HCT116 (cell line): ENCODE measurements at regions not wholly inside any gene's neighbourhood (a gene's known extent, or its start where the extent isn't known, plus 50 kb on each side); places are given as distances from the start of the nearest gene placed in this dataset.

Experiments used
- ATAC-seq: fragments of 200-7000 bp; cut with Tn5 transposase; 2 replicates; pipeline ENCODE4 v1.9.1; 2020; ENCODE audit warnings: mild to moderate bottlenecking, moderate library complexity
- BruUV-seq: library from RNA; stranded (reverse); fragments of 400-500 nt; replicated peaks from 2 replicates; lab custom pipeline; 2021; lab: Mats Ljungman, UMichigan
- CTCF ChIA-PET: fragments of 300-600 bp; sonication (Branson Sonifier 250); formaldehyde crosslinking; loops from one replicate; lab custom pipeline; 2021; ENCODE audit warnings: antibody characterized with exemption; lab: Charles Lee
- POLR2A ChIA-PET: fragments of 300-600, 350-600 bp; sonication (Branson Sonifier 250); formaldehyde crosslinking; loops from one replicate; lab custom pipeline; 2021; ENCODE audit warnings: antibody characterized with exemption; lab: Charles Lee
- RAD21 ChIA-PET, 2 experiments: fragments of 300-600 bp; sonication (Branson Sonifier 250); formaldehyde crosslinking; loops; one replicate each; lab custom pipeline; 2023; ENCODE audit warnings: low total read pairs in 2 of 2; ENCODE audit not compliant: uncharacterized antibody in 2 of 2, unreplicated experiment in 2 of 2, low non-redundant PET in 1 of 2; lab: Charles Lee
- DNase-seq: peaks from one replicate; pipeline ENCODE4 v3.0.0-alpha.2; 2010; ENCODE audit warnings: low read depth, low spot score
- H2AFZ ChIP-seq: fragments of 200-600 bp; shearing (Covaris generic), sonication (generic); 2 replicates; pipeline ENCODE4 v1.6.1; 2017; ENCODE audit warnings: low read depth, mixed run types, mixed read lengths, antibody characterized with exemption, low read length; ENCODE audit not compliant: poor library complexity, severe bottlenecking
- H3K27ac ChIP-seq: 2 replicates; pipeline ENCODE4 v1.5.1; 2012; ENCODE audit warnings: low read depth, low read length
- H3K27me3 ChIP-seq: fragments of 200-600 bp; sonication (generic); 2 replicates; pipeline ENCODE4 v1.6.1; 2016; ENCODE audit warnings: mixed run types, low read length, mixed read lengths; ENCODE audit not compliant: insufficient read depth
- H3K36me3 ChIP-seq, 2 experiments: fragments of 200-500 bp in 1 of 2; fragments of 200-600 bp in 1 of 2; sonication (Bioruptor generic) in 1 of 2; sonication (generic) in 1 of 2; 2 replicates each; pipeline versions ENCODE4 v1.5.1 to v1.6.1; 2014 to 2016; ENCODE audit warnings: low read length in 2 of 2, inconsistent platforms in 1 of 2, mixed read lengths in 1 of 2, mixed run types in 1 of 2; ENCODE audit not compliant: insufficient read depth in 2 of 2, control insufficient read depth in 1 of 2
- H3K4me1 ChIP-seq, 2 experiments: fragments of 200-600 bp in 1 of 2; sonication (generic) in 1 of 2; 2 replicates each; pipeline versions ENCODE4 v1.5.1 to v1.6.1; 2012 to 2017; ENCODE audit warnings: low read length in 2 of 2, inconsistent platforms in 1 of 2, mild to moderate bottlenecking in 1 of 2, mixed read lengths in 1 of 2, mixed run types in 1 of 2, moderate library complexity in 1 of 2; ENCODE audit not compliant: insufficient read depth in 2 of 2, control insufficient read depth in 1 of 2
- H3K4me2 ChIP-seq: fragments of 200-600 bp; sonication (generic); 2 replicates; pipeline ENCODE4 v1.6.1; 2017; ENCODE audit warnings: mixed run types, low read length, mixed read lengths
- H3K4me3 ChIP-seq, 2 experiments: fragments of 200-600 bp in 1 of 2; sonication (generic) in 1 of 2; replicated peaks in 1 of 2; 2 replicates each; pipeline ENCODE4 v1.5.1; 2011 to 2016; ENCODE audit warnings: low read length in 2 of 2, control low read depth in 1 of 2, low read depth in 1 of 2, mild to moderate bottlenecking in 1 of 2, mixed read lengths in 1 of 2, mixed run types in 1 of 2
- H3K79me2 ChIP-seq: fragments of 200-600 bp; sonication (generic); 2 replicates; pipeline ENCODE4 v1.6.1; 2017; ENCODE audit warnings: mild to moderate bottlenecking, mixed run types, low read length, moderate library complexity, mixed read lengths; ENCODE audit not compliant: insufficient read depth
- H3K9ac ChIP-seq: fragments of 200-600 bp; sonication (generic); 2 replicates; pipeline ENCODE4 v1.6.1; 2016; ENCODE audit warnings: low read length, mixed read lengths
- H3K9me2 ChIP-seq: fragments of 200-600 bp; sonication (generic), shearing (Covaris generic); 2 replicates; pipeline ENCODE4 v1.6.1; 2017; ENCODE audit warnings: mixed run types, mild to moderate bottlenecking, moderate library complexity; ENCODE audit not compliant: insufficient read depth
- H3K9me3 ChIP-seq, 2 experiments: fragments of 200-500 bp in 1 of 2; fragments of 200-600 bp in 1 of 2; sonication (Bioruptor generic) in 1 of 2; sonication (generic) in 1 of 2; 2 replicates each; pipeline ENCODE4 v1.6.1; 2014 to 2017; ENCODE audit warnings: low read length in 2 of 2, mixed read lengths in 2 of 2, inconsistent platforms in 1 of 2, low read depth in 1 of 2, mild to moderate bottlenecking in 1 of 2, mixed run types in 1 of 2, moderate library complexity in 1 of 2; ENCODE audit not compliant: control insufficient read depth in 1 of 2, insufficient read depth in 1 of 2
- H4K20me1 ChIP-seq: fragments of 200-600 bp; sonication (generic), shearing (Covaris generic); 2 replicates; pipeline ENCODE4 v1.6.1; 2017; ENCODE audit warnings: mixed run types, mild to moderate bottlenecking, moderate library complexity; ENCODE audit not compliant: insufficient read depth
- CEBPB ChIP-seq: IDR thresholded peaks from 2 replicates; pipeline ENCODE4 v1.6.1; 2012; ENCODE audit warnings: low read depth
- EGR1 ChIP-seq: IDR thresholded peaks from 2 replicates; pipeline ENCODE4 v1.6.1; 2012; ENCODE audit warnings: low read depth
- ELF1 ChIP-seq: IDR thresholded peaks from 2 replicates; pipeline ENCODE4 v1.6.1; 2012; ENCODE audit warnings: low read depth, borderline replicate concordance
- EZH2 ChIP-seq: fragments of 200-600 bp; sonication (generic); IDR thresholded peaks from 2 replicates; pipeline ENCODE4 v1.6.1; 2017; ENCODE audit warnings: antibody characterized with exemption, mixed run types
- EZH2phosphoT487 ChIP-seq: fragments of 200-600 bp; IDR thresholded peaks from 2 replicates; pipeline ENCODE4 v1.6.1; 2018; ENCODE audit warnings: antibody characterized with exemption, borderline replicate concordance
- FOSL1 ChIP-seq: IDR thresholded peaks from 2 replicates; pipeline ENCODE4 v1.6.1; 2012; ENCODE audit warnings: low read depth
- JUND ChIP-seq: IDR thresholded peaks from 2 replicates; pipeline ENCODE4 v1.6.1; 2012
- POLR2AphosphoS5 ChIP-seq: IDR thresholded peaks from 2 replicates; pipeline ENCODE4 v1.6.1; 2011; ENCODE audit warnings: mild to moderate bottlenecking, low read depth, low read length, moderate library complexity
- RAD21 ChIP-seq: IDR thresholded peaks from 2 replicates; pipeline ENCODE4 v1.6.1; 2012; ENCODE audit warnings: low read depth, mild to moderate bottlenecking
- SIN3A ChIP-seq: IDR thresholded peaks from 2 replicates; pipeline ENCODE4 v1.6.1; 2012; ENCODE audit warnings: low read depth
- SP1 ChIP-seq: IDR thresholded peaks from 2 replicates; pipeline ENCODE4 v1.6.1; 2012; ENCODE audit warnings: low read depth
- SRF ChIP-seq: IDR thresholded peaks from 2 replicates; pipeline ENCODE4 v1.6.1; 2012; ENCODE audit warnings: low read depth
- ZFX ChIP-seq: fragments of 450-650 bp; IDR thresholded peaks from 2 replicates; pipeline ENCODE4 v1.6.1; 2017
- ZNF274 ChIP-seq: fragments of 200-500 bp; sonication (Bioruptor generic); IDR thresholded peaks from 2 replicates; pipeline ENCODE4 v1.6.1; 2014; ENCODE audit warnings: mild to moderate bottlenecking, low read depth, low read length, inconsistent platforms
- intact Hi-C: fragments of 100-400 bp; cut with micrococcal nuclease; formaldehyde crosslinking; loops from 2 replicates; pipeline ENCODE4 v1.10.0; 2022
- TF ChIP-seq, protein P1 (sequence below): IDR thresholded peaks from 2 replicates; pipeline ENCODE4 v1.6.1; 2012
- TF ChIP-seq, protein P2 (sequence below): IDR thresholded peaks from 2 replicates; pipeline ENCODE4 v1.6.1; 2012
- TF ChIP-seq, protein P3 (sequence below): IDR thresholded peaks from 2 replicates; pipeline ENCODE4 v1.6.1; 2012; ENCODE audit warnings: low read depth
- TF ChIP-seq, protein P4 (sequence below): IDR thresholded peaks from 2 replicates; pipeline ENCODE4 v1.6.1; 2011; ENCODE audit warnings: mild to moderate bottlenecking, low read length, moderate library complexity; ENCODE audit not compliant: insufficient replicate concordance; ENCODE audit errors: extremely low read depth
- TF ChIP-seq, protein P5 (sequence below), 3 experiments: fragments of 200-600 bp in 1 of 3; sonication (generic) in 1 of 3; IDR thresholded peaks in 2 of 3; conservative IDR thresholded peaks in 1 of 3; 2 replicates each; pipeline ENCODE4 v1.5.1; 2012 to 2017; ENCODE audit warnings: low read depth in 2 of 3, low read length in 2 of 3, antibody characterized with exemption in 1 of 3, borderline replicate concordance in 1 of 3, control low read depth in 1 of 3, mild to moderate bottlenecking in 1 of 3, mixed read lengths in 1 of 3, mixed run types in 1 of 3, moderate library complexity in 1 of 3; ENCODE audit not compliant: insufficient read depth in 1 of 3

DNA sequence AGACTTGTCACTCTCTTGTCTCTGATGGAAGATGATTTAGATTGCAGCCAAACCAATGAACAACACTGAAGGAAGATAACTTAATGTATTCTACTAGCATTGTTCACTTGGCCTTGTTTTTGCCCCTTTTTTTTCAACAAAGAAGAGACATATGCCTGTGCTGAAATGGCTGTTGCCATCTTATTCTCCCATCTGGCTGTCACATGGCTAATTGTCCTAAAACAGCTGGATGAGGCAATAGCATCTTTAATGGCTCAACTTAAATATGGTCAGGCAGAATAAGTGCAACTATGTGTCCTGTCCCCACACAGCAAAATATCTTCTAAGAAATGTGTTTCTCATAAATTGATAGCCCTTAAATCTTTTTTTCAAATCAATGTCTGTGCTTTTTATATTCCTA, 576.9 kb downstream of the TUSC7 start:
- Histone ChIP-seq H3K36me3 (no peaks in the 10 kb centered on the region), H3K4me3 (no peak overlapping the region)
- POLR2A ChIA-PET, result no interaction called here
- TF ChIP-seq ELF1 (no peak), SRF (no peak), RAD21 (no peak), JUND (no peak), ZFX (no peak), FOSL1 (no peak), EZH2phosphoT487 (no peak), SP1 (no peak), EGR1 (no peak), EZH2 (no peak), POLR2AphosphoS5 (no peak), CEBPB (no peak), SIN3A (no peak), ZNF274 (no peak)
- TF ChIP-seq, protein P1, sequence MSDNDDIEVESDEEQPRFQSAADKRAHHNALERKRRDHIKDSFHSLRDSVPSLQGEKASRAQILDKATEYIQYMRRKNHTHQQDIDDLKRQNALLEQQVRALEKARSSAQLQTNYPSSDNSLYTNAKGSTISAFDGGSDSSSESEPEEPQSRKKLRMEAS, result no peak
- TF ChIP-seq, protein P2, sequence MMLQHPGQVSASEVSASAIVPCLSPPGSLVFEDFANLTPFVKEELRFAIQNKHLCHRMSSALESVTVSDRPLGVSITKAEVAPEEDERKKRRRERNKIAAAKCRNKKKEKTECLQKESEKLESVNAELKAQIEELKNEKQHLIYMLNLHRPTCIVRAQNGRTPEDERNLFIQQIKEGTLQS, result no peak
- TF ChIP-seq, protein P3, sequence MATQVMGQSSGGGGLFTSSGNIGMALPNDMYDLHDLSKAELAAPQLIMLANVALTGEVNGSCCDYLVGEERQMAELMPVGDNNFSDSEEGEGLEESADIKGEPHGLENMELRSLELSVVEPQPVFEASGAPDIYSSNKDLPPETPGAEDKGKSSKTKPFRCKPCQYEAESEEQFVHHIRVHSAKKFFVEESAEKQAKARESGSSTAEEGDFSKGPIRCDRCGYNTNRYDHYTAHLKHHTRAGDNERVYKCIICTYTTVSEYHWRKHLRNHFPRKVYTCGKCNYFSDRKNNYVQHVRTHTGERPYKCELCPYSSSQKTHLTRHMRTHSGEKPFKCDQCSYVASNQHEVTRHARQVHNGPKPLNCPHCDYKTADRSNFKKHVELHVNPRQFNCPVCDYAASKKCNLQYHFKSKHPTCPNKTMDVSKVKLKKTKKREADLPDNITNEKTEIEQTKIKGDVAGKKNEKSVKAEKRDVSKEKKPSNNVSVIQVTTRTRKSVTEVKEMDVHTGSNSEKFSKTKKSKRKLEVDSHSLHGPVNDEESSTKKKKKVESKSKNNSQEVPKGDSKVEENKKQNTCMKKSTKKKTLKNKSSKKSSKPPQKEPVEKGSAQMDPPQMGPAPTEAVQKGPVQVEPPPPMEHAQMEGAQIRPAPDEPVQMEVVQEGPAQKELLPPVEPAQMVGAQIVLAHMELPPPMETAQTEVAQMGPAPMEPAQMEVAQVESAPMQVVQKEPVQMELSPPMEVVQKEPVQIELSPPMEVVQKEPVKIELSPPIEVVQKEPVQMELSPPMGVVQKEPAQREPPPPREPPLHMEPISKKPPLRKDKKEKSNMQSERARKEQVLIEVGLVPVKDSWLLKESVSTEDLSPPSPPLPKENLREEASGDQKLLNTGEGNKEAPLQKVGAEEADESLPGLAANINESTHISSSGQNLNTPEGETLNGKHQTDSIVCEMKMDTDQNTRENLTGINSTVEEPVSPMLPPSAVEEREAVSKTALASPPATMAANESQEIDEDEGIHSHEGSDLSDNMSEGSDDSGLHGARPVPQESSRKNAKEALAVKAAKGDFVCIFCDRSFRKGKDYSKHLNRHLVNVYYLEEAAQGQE, result no peak
- TF ChIP-seq, protein P4, sequence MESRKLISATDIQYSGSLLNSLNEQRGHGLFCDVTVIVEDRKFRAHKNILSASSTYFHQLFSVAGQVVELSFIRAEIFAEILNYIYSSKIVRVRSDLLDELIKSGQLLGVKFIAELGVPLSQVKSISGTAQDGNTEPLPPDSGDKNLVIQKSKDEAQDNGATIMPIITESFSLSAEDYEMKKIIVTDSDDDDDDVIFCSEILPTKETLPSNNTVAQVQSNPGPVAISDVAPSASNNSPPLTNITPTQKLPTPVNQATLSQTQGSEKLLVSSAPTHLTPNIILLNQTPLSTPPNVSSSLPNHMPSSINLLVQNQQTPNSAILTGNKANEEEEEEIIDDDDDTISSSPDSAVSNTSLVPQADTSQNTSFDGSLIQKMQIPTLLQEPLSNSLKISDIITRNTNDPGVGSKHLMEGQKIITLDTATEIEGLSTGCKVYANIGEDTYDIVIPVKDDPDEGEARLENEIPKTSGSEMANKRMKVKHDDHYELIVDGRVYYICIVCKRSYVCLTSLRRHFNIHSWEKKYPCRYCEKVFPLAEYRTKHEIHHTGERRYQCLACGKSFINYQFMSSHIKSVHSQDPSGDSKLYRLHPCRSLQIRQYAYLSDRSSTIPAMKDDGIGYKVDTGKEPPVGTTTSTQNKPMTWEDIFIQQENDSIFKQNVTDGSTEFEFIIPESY, result no peak
- TF ChIP-seq, protein P5, sequence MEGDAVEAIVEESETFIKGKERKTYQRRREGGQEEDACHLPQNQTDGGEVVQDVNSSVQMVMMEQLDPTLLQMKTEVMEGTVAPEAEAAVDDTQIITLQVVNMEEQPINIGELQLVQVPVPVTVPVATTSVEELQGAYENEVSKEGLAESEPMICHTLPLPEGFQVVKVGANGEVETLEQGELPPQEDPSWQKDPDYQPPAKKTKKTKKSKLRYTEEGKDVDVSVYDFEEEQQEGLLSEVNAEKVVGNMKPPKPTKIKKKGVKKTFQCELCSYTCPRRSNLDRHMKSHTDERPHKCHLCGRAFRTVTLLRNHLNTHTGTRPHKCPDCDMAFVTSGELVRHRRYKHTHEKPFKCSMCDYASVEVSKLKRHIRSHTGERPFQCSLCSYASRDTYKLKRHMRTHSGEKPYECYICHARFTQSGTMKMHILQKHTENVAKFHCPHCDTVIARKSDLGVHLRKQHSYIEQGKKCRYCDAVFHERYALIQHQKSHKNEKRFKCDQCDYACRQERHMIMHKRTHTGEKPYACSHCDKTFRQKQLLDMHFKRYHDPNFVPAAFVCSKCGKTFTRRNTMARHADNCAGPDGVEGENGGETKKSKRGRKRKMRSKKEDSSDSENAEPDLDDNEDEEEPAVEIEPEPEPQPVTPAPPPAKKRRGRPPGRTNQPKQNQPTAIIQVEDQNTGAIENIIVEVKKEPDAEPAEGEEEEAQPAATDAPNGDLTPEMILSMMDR (IDR thresholded peaks at IDR 0.05 in 2 of 3, conservative IDR thresholded peaks at IDR 0.05 in 1 of 3; ENCODE audit: borderline replicate concordance in 1 of 3, insufficient read depth in 1 of 3, low read depth in 2 of 3, low read length in 2 of 3), result no peak
- TF ChIP-seq, all 23 proteins: peak for 0
- CTCF ChIA-PET, result no interaction called here
- Histone ChIP-seq H3K79me2 (no peaks in the 10 kb centered on the region), H3K9me3 (no peaks in the 10 kb centered on the region; a peak in 1 of 4 replicates), H3K9me2 (no peaks in the 10 kb centered on the region), H3K9ac (no peak overlapping the region), H3K4me1 (no peaks in the 10 kb centered on the region), H2AFZ (no peak overlapping the region), H3K4me2 (no peak overlapping the region), H3K27ac (no peak overlapping the region), H4K20me1 (no peaks in the 10 kb centered on the region), H3K27me3 (no peaks in the 10 kb centered on the region)
- no TSS peak for BruUV-seq
- intact Hi-C loops, result no loop called here
- no peak for DNase-seq
- RAD21 ChIA-PET, result no interaction called here
- no peak for ATAC-seq
